ENCODE measurements at regions not wholly inside any gene's neighbourhood (a gene's known extent, or its start where the extent isn't known, plus 50 kb on each side); places are given as distances from the start of the nearest gene placed in this dataset.

- ATAC-seq, result no peak
Observed at GRCh38 chr2:5102823-5103222, 589.4 kb upstream of the SOX11 start.

GRCh38 chr2:5111581-5111980 lies 580.6 kb upstream of the SOX11 start:
- no peak for ATAC-seq

- ATAC-seq, result no peak
Observed at GRCh38 chr2:5119046-5119445, 573.1 kb upstream of the SOX11 start.

- no peak for ATAC-seq
Observed at GRCh38 chr2:5121121-5121520, 571.1 kb upstream of the SOX11 start.

- no peak for ATAC-seq
Observed at GRCh38 chr2:5121642-5122041, 570.5 kb upstream of the SOX11 start.

GRCh38 chr2:5123582-5124196 lies 568.5 kb upstream of the SOX11 start:
- ATAC-seq, result no peak

- no peak for ATAC-seq
Observed at GRCh38 chr2:5125017-5125730, 567.0 kb upstream of the SOX11 start.

GRCh38 chr2:5132281-5132680 lies 559.9 kb upstream of the SOX11 start:
- no peak for ATAC-seq

- ATAC-seq, result no peak
Observed at GRCh38 chr2:5140347-5140746, 551.8 kb upstream of the SOX11 start.

- ATAC-seq, result no peak
Observed at GRCh38 chr2:5144159-5144558, 548.0 kb upstream of the SOX11 start.

GRCh38 chr2:5145053-5145452 lies 547.1 kb upstream of the SOX11 start:
- no peak for ATAC-seq

GRCh38 chr2:5145801-5146200 lies 546.4 kb upstream of the SOX11 start:
- ATAC-seq, result no peak

GRCh38 chr2:5148392-5149085 lies 543.6 kb upstream of the SOX11 start:
- ATAC-seq, result no peak

GRCh38 chr2:5150871-5151270 lies 541.3 kb upstream of the SOX11 start:
- ATAC-seq, result no peak

- no peak for ATAC-seq
Observed at GRCh38 chr2:5164776-5165525, 527.2 kb upstream of the SOX11 start.

- ATAC-seq, result no peak
Observed at GRCh38 chr2:5172923-5173322, 519.3 kb upstream of the SOX11 start.

- no peak for ATAC-seq
Observed at GRCh38 chr2:5173876-5174535, 518.2 kb upstream of the SOX11 start.

- no peak for ATAC-seq
Observed at GRCh38 chr2:5175231-5175630, 517.0 kb upstream of the SOX11 start.

- ATAC-seq, result no peak
Observed at GRCh38 chr2:5176764-5177163, 515.4 kb upstream of the SOX11 start.

GRCh38 chr2:5183031-5183430 lies 509.2 kb upstream of the SOX11 start:
- no peak for ATAC-seq

GRCh38 chr2:5187283-5187682 lies 504.9 kb upstream of the SOX11 start:
- no peak for ATAC-seq

GRCh38 chr2:5188636-5189035 lies 503.5 kb upstream of the SOX11 start:
- ATAC-seq, result no peak

GRCh38 chr2:5190023-5190422 lies 502.2 kb upstream of the SOX11 start:
- ATAC-seq, result no peak

Measured in activated CD4-positive, CD25-positive, alpha-beta regulatory T cell treated with anti-CD3 and anti-CD28 coated beads, Interleukin-2, amount 50 U/mL, for 24 hours (primary cell).